ENCODE measurements at regions not wholly inside any gene's neighbourhood (a gene's known extent, or its start where the extent isn't known, plus 50 kb on each side); places are given as distances from the start of the nearest gene placed in this dataset.

GRCh38 chr5:100424017-100424416 is 111.2 kb upstream of the FAM174A start:
- no peak for DNase-seq (ENCODE audit: low spot score)

More at GRCh38 chr5:100424017-100424416, 111.2 kb upstream of the FAM174A start:
- Mint-ChIP-seq H3K4me1 (no peaks in the 10 kb centered on the region), H3K27ac (no peak overlapping the region), H3K4me3 (no peak overlapping the region), H3K27me3 (ENCODE audit: low read depth) (no peaks in the 10 kb centered on the region), H3K9me3 (peaks cover 35% of the 10 kb centered on the region), H3K36me3 (peaks cover 23% of the 10 kb centered on the region)
- no peak for ATAC-seq
- CTCF ChIA-PET, result no interaction called here
- TF ChIP-seq ATF2 (CRISPR knock-in tag; IDR thresholded peaks at IDR 0.05; ENCODE audit: borderline replicate concordance, low read depth) (no peak), NFATC4 (CRISPR knock-in tag; IDR thresholded peaks at IDR 0.05) (no peak), PRDM15 (CRISPR knock-in tag; IDR thresholded peaks at IDR 0.05) (no peak), AR (CRISPR knock-in tag; IDR thresholded peaks at IDR 0.05) (no peak), ZNF532 (CRISPR knock-in tag; IDR thresholded peaks at IDR 0.05; ENCODE audit: borderline replicate concordance) (no peak), ZMAT4 (CRISPR knock-in tag; IDR thresholded peaks at IDR 0.05) (no peak), E2F1 (CRISPR knock-in tag; IDR thresholded peaks at IDR 0.05) (no peak), NR2C2 (CRISPR knock-in tag; IDR thresholded peaks at IDR 0.05) (no peak), ZNF121 (CRISPR knock-in tag; IDR thresholded peaks at IDR 0.05) (no peak), ZNF263 (CRISPR knock-in tag; IDR thresholded peaks at IDR 0.05; ENCODE audit: low read depth) (no peak), ATF1 (CRISPR knock-in tag; IDR thresholded peaks at IDR 0.05) (no peak), SP1 (CRISPR knock-in tag; conservative IDR thresholded peaks at IDR 0.05) (no peak), MYBL2 (CRISPR knock-in tag; IDR thresholded peaks at IDR 0.05) (no peak), ZNF425 (CRISPR knock-in tag; conservative IDR thresholded peaks at IDR 0.05) (no peak), ZNF423 (CRISPR knock-in tag; IDR thresholded peaks at IDR 0.05) (no peak), ZBTB43 (CRISPR knock-in tag; IDR thresholded peaks at IDR 0.05) (no peak), MLX (CRISPR knock-in tag; IDR thresholded peaks at IDR 0.05) (no peak)
- POLR2A ChIA-PET, result no interaction called here

Data from WTC11 (cell line).